GM12892 (cell line): ENCODE measurements at regions not wholly inside any gene's neighbourhood (a gene's known extent, or its start where the extent isn't known, plus 50 kb on each side); places are given as distances from the start of the nearest gene placed in this dataset.
"Not testable (repeated sequence)": the region's sequence is repeated elsewhere in the genome, so short reads cannot be mapped to it uniquely, and the experiment has no call there.

Source experiments
- POLR2A ChIP-seq: IDR thresholded peaks from 2 replicates; pipeline ENCODE4 v1.6.1; 2011; ENCODE audit warnings: low read depth, low read length, control low read depth
- POLR2AphosphoS5 ChIP-seq: IDR thresholded peaks from 2 replicates; pipeline ENCODE4 v1.6.1; 2011; ENCODE audit warnings: low read depth, low read length, control low read depth
- TAF1 ChIP-seq: IDR thresholded peaks from 2 replicates; pipeline ENCODE4 v1.6.1; 2011; ENCODE audit warnings: low read depth, mild to moderate bottlenecking, control low read depth, low read length, borderline replicate concordance

- TF ChIP-seq POLR2A, POLR2AphosphoS5, TAF1: not testable (repeated sequence)
These were observed 370.4 kb downstream of the HHIPL2 start for GRCh38 chr1:222177496-222177895.
